NCI-H524 (cell line): ENCODE measurements at regions not wholly inside any gene's neighbourhood (a gene's known extent, or its start where the extent isn't known, plus 50 kb on each side); places are given as distances from the start of the nearest gene placed in this dataset.
"Not testable (repeated sequence)": the region's sequence is repeated elsewhere in the genome, so short reads cannot be mapped to it uniquely, and the experiment has no call there.

Source experiments
- DNase-seq, 2 experiments: peaks; one replicate each; lab custom pipeline; 2025; lab: John Stamatoyannopoulos, UW

DNA sequence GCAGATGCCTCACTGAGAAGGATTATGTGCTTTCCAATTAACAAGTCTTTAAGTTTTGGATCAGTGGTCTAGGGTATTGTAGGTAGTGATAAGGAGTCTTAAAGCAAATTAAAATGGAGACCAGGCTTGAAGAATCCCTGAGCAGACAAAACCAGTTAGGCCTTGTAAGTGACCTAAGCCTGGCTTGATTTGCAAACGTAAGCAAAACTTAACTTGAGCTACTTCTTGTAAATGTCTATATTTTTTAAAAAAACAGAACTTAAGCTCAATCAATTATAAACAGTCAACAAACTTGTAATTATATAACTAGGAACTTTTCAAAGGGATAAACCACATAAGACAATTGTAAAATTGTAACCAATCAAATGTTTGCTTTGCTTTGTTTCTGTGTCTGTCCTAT lies 72.7 kb upstream of the NALF2 start:
- peak in 1 of 2 experiments; percentile 60 for DNase-seq

DNA sequence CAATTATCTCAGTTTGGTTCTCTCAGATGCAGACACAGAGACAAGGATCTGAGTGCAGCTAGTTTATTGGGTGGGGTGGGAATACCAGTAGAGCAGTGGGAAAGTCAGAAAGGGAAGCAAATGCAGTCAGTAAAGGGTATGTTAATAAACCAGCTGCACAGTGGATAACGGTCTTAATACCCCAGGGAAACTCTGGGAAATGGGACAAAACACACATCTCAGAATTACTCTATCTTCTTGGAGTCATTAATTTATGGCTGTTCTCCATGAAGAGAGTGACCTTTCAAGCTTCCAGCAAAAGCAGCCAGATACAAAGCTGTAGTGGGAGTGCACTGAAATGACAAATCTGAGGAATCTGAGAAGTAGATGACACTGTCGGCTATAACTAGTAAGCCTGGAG lies 73.3 kb upstream of the NALF2 start:
- DNase-seq, result no peak

DNA sequence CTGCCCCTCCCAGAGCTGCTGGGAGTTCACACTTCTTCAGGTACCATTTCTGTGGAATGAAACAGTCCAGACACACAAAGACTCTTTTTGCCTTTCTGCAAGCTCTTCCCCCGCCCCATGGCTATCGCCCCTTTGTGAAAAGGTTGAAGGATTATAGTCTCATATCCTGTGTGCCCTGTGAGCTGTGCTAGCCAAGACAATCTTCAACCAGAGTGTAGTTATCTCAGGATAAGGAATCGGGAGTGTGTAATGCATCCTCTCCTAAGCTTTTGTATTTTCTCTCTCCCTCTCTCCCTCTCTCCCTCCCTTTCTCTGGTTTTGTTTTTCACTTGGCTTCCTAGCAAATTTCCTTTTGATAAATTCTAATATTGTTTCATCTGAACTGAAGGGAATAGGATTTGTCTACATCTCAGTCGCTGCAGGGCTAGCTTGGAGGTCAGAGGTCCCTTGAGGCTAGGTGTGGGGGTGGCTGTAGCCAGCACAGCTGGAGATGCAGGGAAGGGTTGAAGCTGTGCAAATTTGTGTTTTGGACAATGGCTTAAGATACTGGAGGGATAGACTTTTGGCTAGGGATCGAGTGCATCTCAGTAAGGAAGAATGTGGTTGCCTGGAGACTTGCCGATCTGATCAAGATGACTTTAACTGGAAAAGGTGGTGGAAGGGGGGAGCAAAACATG lies 74.6 kb upstream of the NALF2 start:
- DNase-seq, result no peak

GRCh38 chrX:69428216-69428615 lies 75.9 kb upstream of the NALF2 start:
- no peak for DNase-seq

- peak; percentile 86 to 95 for DNase-seq
These were observed 79.2 kb upstream of the NALF2 start for GRCh38 chrX:69424910-69425309.

- peak in 1 of 2 experiments; percentile 43 for DNase-seq
These were observed 80.0 kb upstream of the NALF2 start for GRCh38 chrX:69424161-69424560.

DNA sequence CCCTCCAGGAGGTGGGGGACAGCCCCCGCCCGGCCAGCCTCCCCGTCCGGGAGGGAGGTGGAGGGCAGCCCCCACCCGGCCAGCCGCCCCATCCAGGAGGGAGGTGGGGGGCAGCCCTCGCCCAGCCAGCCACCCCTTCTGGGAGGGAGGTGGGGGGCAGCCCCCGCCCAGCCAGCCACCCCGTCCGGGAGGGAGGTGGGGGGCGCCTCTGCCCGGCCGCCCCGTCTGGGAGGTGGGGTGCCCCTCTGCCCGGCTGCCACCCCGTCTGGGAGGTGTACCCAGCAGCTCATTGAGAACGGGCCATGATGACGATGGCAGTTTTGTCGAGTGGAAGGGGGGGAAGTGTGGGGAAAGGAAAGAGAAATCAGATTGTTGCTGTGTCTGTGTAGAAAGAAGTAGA lies 81.9 kb upstream of the NALF2 start:
- DNase-seq, result not testable (repeated sequence)

- DNase-seq, result no peak
These were observed 88.4 kb upstream of the NALF2 start for GRCh38 chrX:69415698-69416097.

GRCh38 chrX:69412661-69413060 lies 91.5 kb upstream of the NALF2 start:
- no peak for DNase-seq

- no peak for DNase-seq
These were observed 105.2 kb upstream of the NALF2 start for GRCh38 chrX:69398881-69399280.

DNA sequence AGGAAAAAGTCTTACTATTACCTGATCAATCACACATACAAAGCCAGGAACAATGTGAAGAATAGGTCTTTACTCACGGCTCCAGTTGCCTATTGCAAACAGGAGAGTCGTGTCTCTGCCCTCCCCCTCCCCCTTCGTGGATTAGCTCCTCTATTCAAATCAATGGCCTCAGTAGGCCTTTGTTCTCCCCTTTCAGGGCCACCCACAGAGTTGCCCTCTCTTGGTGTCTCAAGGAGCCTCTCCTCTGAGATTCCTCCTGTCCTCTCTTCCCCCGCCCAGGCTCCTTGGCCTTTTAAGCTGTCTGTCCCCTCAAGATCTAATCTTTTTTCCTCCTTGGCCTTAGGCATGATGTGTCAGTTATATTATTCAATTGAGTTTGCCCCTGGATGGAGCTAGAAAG lies 107.2 kb upstream of the NALF2 start:
- DNase-seq, result no peak

DNA sequence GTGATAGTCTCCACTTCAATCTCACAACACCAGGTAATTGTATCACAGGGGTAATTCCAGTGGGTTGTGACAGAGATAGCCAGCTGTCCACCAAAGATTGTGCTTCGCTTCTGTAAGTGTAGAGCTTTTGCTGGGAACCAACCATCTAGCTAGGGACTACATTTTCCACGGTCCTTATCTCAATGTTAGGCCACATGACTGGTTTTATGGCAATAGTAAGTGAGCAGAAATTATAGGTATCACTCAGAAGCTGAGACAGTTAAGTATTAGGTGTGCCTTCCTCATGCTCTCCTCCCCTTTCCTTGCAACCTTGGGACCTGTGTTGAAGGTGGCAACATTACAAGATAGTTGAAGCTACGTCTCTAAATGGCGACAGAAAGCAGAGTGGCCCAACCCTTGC lies 108.8 kb upstream of the NALF2 start:
- no peak for DNase-seq

- no peak for DNase-seq
These were observed 115.0 kb upstream of the NALF2 start for GRCh38 chrX:69389101-69389501.

- peak; percentile 73 to 81 for DNase-seq
These were observed 115.6 kb upstream of the NALF2 start for GRCh38 chrX:69388526-69388925.

- DNase-seq, result peak; percentile 63 to 83
These were observed 116.3 kb upstream of the NALF2 start for GRCh38 chrX:69387567-69388487.

DNA sequence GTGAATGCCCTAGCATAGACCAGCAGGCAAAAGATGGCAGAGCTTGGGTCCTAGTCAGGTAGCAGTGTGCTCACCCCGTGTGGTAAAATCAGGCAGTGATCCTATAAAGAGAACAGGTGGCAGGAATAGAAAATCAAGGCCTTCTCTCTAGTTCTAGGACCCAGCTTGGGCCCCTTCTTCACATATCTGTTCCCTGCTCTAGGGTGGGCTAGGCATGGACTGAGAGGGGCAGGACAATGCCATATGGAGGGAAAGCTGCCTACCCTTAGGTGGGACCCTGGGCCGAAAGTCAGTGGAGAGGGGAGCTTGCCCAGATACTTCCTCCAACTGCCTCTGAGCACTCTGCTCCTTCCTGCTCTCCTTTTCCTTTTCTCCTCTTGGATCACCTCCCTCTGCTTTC lies 117.4 kb upstream of the NALF2 start:
- DNase-seq, result no peak

DNA sequence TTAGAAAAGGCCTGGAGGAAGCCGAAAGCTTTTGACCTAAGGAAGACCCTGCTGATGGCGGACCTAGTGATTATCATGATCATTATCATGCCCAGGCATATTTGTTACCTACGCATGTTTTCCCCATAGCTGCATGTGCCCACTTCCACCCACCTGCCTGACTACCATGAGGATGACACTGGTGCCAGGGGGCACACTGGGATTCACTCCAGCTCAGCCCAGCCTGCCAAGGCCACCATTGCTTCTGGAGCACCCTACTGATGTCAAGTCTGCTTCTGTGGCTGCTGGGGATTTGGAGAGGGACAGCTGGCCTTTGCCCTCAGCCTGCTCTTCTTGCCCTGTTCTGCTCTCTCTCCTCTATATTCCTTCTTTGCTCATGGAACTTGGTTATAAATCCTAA lies 124.7 kb upstream of the NALF2 start:
- no peak for DNase-seq

- peak; percentile 28 to 64 for DNase-seq
These were observed 129.6 kb upstream of the NALF2 start for GRCh38 chrX:69374569-69374968.

DNA sequence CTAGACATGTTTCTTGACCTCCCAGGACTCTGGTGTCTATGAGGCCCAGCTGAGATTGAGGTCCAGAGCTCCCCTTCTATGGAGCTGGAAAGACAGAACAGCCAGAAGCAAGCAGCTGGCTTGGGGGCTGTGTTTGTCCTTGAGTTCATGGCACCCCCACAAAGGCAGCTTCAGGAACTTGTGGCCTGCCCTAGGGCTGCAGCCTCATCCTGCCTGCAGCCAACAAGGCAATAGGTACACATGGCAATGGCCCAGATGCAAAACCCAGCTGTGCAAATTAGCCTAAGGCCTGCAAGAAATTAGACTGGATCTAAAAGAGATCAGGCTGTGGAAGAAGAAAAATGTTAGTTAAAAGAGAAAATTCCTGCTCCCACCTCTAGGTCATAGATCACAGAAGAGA lies 131.7 kb upstream of the NALF2 start:
- DNase-seq, result no peak

- no peak for DNase-seq
These were observed 133.0 kb upstream of the NALF2 start for GRCh38 chrX:69371159-69371558.

DNA sequence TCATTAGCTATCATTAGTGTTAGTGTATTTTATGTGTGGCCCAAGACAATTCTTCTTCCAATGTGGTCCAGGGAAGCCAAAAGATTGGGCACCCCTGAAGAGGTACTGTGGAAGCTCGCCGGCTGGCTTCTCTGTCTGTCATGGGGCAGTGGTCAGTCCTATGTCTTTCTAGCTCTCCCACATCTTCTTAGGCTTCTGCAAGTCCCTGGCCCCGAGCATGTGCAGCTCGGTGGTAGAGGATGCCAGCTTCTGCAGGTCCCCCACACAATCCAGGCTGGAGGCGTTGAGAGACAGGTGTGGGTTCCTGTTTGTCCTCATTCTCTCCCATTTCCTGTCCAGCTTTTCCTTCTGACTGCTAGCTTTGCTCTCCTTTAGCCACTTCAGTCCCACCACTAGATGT lies 134.1 kb upstream of the NALF2 start:
- no peak for DNase-seq

DNA sequence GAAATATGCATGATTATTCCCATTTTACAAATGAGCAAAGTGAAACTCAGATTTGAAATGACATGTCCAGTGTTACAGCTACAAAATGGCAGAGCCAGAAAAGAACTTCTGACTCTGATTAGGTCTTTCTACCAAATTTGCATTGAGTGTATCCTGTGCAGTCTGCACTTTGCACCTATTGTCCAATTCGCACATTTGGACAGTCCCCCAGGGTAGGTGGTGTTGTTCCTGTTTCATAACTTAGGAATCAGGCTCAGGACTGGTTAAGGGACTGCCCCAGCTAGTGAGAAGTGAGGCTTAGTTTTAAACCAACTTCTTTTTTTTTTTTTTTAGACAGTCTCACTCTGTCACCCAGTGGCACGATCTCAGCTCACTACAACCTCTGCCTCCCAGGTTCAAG lies 137.9 kb upstream of the NALF2 start:
- no peak for DNase-seq

- no peak for DNase-seq
These were observed 138.4 kb upstream of the NALF2 start for GRCh38 chrX:69365755-69366154.
